NCI-H1105 treated with DMSO at 0.1 percent for 48 hours (cell line): ENCODE measurements at regions not wholly inside any gene's neighbourhood (a gene's known extent, or its start where the extent isn't known, plus 50 kb on each side); places are given as distances from the start of the nearest gene placed in this dataset.
"Not testable (repeated sequence)": the region's sequence is repeated elsewhere in the genome, so short reads cannot be mapped to it uniquely, and the experiment has no call there.

ENCODE experiments used
- DNase-seq: peaks from one replicate; lab custom pipeline; 2025; lab: John Stamatoyannopoulos, UW

DNA sequence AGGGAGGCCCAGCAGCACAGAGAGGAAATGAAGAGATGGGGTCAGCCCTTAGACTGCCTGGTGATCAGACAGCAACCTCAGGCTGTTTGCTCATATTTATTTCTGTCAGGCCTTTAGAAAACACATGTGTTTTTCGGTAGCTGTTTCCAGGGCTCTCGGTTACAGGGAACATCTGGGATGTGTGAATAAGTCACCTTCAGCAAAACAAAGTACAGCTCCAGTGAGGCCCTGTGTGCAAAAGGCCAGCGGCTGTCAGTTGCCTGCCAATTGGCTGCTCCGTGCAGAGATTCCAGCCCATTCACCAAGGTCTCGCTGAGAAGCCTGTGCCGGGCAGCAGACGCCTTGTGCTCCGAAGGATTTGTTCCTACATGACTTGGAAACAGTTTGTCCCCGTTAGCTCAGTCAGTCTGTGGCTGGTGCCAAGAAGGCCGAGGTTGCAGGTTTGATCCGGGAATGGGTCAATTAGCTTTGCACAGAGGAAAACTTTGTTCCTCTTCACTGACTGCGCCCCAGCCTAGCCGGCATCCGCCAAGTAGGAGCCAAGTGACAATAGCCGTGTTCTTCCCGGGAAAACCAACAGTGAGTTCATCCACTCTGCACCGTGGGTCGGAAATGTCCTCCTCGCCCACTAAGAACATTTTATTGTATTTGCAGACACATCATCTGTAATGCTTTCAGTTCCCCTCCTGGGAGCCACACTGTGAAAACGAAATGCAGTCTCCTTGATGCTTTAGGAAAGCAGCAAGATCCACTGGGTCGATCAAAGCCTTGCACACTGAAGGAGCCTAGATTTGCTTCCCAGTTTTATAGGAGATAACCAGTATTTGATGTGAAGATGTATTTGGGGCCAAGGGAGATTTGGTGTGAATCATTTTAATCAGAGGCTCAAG lies 315.4 kb upstream of the CDYL start:
- no peak for DNase-seq

DNA sequence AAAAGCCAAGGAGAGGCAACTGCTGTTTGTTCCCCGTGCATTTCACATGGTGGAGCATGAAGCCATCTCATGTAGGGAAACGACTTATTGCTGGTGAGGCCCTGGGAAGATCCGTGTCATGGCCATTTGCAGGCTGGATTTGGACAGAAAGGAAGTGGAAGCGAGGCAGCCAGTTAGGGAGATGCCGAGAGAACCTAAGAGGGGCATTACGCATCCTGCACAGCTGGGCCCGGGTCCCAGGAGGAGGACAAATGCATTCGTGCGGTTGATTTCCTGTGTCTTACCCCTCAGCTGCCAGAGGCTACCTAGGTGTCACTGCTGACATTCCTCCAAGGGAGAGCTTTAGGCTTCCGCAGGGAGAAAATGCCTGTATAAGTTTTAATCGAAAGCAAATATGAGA lies 316.2 kb upstream of the CDYL start:
- no peak for DNase-seq

DNA sequence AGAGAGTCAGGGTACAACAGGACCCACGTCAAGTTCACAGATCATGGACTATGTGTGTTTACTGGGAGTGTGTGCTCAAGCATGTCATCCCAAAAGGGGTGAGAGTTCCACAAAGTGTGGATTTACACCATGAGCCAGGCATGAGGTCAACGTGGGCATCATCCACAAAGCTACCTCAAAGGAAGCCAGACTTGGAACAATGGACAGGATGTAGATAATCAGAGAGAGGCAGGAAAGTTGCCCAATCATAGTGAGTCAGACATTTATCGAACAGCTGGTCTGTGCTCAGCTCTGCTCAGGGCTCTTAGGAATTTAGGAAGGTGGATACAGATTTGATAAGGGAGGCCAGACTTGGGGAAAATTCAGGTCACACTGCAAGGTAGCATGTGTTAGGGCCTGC lies 317.2 kb upstream of the CDYL start:
- DNase-seq = no peak

DNA sequence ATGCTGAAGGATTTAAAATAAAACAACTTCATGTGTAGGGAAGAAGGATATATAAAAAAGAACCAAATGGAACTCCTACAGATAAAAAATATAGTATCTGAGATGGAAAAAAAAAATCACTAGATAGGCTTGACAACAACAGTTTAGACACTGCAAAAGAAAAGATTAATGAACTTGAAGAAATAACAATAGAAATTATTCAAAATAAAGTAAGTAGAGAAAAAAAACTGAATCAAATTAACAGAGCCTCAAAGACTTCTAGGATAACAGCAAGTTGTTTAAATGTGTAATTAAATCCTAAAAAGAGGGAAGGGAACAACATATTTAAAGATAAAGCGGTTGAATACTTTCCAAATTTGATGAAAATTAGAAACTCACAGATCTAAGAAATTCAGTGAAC lies 316.3 kb upstream of the ECI2 start:
- no peak for DNase-seq

DNA sequence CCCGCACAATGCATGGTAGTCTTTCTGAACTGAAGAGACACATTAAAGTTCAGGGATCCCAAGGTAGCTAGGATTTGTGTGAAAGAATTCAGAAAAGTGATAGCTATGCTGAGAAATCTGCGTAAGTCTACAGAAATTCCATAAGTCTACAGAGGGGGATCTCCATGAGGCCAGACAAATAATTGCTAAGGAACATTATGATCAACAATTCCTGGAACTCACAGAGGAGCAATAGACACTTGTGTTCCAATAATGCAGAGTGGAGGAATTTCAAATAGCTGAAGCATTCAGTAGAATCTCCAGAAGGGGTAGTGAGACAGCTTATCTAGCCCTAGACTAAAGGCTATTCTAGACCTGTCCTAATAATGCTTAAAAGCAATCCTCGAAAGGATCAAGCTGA lies 315.7 kb upstream of the ECI2 start:
- no peak for DNase-seq

DNA sequence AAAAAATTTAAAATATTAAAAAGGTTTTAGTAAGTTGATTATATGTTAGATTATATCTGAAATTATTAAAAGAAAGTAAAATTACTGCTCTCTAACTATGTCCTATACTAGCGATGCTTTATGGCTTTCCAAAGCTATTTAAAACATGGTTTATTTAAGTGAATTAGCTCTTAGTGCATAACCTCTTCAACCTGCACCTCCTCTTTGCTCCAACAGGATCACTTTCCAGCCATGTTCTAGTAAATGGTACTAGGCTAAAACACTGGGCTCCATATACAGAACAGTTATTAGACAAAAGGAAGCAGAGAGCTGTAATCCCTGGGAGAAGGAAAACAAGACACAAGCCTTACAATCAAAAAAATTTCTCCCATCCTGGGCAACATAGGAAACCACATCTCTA lies 314.9 kb upstream of the ECI2 start:
- no peak for DNase-seq

DNA sequence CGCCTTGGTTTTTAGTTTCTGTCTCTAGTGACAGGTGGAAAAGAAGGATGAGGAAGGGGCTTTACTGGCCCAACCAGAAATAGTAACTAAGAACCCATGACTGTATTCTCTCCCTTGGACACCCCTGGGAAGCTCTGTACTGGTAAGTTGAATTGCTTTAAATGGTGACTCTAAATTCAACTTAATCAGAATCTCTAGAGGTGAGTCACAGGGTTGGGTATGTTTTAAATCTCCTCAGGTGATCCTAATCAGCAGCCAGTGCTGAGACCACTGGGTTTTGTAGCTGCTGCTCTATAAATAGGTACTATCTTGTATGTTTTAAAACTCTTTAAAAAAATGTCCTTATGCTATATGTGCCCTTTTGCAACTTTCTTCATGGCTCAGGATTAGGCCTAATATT lies 314.0 kb upstream of the ECI2 start:
- no peak for DNase-seq

DNA sequence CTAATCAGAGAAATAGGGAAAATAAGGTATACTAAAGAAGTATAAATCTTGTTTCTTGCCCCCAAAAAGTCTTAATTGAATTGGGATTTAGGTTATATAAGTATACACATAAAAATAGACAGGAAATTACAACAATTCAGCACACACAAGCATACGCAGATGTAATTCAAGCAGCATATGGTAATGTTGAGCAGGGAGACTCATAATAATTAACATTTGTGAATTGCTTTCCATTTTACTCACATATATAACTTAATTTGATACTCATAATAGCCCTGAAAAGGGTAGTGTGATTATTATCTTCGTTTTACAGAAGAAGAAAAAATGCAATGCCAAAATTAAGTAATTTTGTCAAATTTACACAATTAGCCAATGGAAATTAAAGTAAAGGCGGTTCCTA lies 313.5 kb upstream of the ECI2 start:
- no peak for DNase-seq

DNA sequence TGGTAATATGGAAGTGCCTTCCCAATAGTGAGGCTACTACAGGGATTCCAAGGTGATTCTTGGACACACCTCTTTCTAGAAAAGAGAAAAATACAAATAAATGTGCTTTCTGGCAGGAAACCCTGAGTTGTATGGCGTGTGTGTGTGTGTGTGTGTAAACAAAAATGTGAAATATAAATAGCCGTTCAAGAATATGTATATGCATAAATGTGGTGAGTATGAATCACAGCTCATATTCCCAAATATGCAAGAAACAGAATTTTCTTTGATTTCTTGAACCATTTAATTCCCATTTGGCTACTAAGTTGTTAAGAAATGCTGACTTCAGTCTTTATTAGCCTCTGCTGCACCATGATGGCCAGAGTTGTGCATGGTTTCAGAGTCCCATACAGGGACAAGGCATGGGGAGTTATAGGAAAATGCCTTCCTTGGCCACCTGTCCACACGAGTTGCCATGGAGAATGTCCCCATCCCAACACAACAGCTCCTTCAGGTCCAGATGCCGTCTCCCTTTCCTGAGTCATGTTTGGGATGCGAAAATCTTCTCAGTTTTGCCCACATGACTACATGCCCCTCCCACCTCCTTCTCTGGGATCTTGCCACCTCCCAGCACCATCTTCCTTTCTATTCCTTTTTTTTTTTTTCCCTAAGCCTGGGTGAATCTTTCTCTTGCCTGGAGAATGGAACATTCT lies 312.4 kb upstream of the ECI2 start:
- DNase-seq = no peak

DNA sequence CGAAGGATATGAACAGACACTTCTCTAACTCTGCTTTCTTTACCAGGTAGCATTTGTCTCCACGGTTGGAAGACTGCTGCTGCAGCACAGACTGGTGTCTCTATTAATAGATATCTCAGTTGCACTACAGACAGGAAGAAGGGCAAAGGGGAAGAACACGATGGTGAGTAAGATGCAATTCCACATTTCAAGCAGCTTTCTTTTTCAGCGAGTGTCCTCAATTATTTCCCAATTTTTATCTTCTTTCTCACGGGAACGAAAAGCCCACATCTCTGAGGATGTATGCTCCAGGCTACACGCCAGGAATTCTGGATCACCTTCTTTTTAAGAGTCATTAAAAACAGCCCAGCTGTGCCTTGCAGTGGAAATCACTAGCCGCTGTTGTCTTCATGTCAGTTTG lies 311.6 kb upstream of the ECI2 start:
- DNase-seq = no peak

DNA sequence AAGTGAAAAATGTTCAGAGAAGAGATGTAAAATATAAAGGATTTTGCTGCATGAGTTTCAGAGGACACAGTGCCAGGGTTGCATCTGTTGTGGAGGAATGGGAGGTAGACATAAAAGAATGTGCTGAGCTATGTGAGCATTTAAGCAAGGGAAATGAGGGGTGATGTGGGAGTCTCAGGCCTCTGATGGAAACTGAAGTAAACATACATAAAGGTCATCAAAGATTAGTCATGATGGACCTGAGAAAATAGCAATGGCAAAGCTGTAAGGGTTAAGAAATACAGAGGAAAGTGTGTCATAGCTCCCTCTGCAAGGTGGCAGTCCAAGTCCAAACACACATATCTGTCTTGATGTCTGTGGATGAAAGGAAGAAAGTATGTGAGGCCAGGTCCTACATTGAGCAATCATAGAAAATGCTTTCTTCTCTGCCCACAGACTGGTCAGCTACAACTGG lies 306.6 kb upstream of the ECI2 start:
- no peak for DNase-seq

DNA sequence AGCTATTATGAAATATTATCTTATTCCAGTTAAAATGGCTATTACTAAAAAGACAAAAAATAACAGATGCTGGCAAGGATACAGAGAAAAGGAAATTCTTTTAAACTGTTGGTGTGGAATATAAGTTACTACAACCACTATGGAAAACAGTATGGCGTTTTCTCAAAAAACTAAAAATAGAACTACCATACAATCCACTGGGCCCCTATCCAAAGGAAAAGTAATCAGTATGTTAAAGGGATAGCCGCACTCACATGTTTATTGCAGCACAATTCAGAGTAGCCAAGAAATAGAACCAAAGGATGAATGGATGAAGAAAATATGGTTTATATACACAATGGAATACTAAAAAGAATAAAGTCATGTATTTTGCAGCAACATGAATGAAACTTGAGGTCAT lies 303.8 kb upstream of the ECI2 start:
- no peak for DNase-seq

DNA sequence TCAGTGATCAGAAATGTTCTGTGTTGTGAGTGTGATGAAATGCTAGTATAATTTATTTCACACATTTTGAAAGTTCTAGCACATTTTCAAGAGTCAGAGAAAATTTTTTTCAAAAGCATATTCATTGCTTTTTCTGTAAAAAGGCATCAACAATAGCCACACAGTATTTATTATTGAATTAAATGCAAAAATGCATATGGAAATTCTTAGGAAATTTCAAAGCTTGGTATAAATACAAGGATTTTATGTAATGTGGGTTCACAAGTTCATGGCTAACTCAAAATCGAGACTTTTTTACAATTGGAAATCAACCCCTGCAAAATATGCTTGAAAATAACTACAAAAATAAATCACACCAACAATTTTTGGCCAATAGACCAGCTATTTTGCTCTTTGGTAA lies 302.0 kb upstream of the ECI2 start:
- DNase-seq = no peak

DNA sequence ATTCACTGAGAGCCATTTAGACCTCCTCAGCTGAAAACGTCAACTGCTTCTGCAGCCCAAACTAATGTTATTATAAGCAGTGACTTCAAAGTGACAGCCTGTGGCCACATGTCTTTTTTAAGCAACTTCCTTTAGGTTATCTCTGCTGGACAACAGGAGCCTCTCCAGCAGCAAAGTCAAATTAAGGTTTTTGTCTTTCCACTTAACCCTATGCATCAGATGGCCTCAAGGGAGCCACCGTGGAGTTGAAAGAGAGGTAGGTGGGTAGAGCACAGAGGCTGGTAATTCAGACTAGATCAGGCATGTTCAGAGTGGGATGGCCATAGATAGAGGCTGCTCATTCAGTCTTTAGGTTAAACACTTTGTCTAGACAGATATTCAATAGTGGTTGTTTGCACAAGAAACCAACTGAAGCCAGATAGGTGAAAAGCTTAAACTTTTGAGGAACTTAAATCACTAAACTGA lies 300.6 kb upstream of the ECI2 start:
- no peak for DNase-seq

DNA sequence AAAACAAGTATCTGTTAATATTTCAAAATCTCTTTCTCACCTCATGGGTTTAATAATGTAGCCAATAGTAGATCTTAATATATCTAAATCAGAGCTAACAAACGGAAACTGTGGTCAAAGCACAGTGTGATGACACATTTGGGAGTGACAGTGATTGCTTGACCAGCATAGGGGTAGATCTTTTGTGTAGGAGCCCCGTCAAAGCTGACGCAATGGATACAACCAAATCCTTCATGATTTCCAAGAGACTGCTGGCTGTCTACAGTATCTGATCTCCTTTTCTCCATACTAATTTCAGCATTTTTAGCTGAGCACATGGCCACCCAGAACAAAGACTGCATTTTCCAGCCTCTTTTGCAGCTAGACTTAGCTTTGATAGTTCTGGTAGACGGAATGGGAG lies 299.3 kb upstream of the ECI2 start:
- no peak for DNase-seq

DNA sequence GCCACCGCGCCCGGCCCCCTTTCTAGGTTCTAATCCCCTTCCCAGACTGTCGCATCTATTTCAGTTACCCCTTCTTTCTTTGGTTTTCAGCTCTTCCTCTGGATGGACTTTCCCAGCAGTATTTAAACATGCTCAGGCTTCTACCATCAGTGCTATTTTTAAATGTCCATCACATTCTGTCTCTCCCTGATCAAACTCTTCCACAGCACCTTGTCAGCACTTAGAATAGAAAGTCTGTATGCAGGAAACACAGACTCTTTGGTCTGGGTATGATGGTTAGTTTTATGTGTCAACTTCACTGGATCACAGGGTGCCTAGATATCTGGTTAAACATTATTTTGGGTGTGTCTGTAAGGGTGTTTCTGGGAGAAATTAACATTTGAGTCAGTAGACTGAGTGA lies 297.8 kb upstream of the ECI2 start:
- DNase-seq = no peak

DNA sequence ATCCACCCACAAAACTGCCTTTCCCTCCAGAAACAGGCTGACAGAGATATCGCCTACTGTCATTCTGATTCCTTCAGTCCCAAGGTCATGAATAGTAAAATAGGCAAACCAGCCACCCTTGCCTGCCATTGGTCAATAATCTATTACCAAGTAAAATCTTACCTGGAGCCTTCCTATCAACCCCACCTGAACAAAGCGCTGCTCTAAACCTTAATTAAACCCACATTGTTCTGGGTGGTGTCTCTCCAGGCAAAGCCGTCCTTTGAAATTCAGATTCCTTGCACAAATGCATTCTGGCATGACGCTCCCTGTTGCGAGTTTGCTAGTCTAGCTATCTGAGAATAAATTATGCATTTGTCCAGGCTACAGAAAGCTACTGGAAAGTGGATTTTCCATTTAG lies 291.6 kb upstream of the ECI2 start:
- DNase-seq = no peak

DNA sequence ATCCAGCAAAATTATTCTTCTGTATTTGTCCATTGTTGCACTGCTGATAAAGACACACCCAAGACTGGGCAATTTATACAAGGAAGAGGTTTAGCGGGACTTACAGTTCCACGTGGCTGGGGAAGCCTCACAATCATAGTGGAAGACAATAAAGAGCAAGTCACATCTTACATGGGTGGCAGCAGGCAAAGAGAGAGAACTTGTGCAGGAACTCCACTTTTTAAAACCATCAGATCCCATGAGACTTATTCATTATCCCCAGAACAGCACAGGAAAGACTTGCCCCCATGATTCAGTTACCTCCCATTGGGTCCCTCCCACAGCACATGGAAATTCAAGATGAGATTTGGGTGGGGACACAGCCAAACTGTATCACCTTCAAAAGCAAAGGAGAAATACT lies 286.5 kb upstream of the ECI2 start:
- no peak for DNase-seq

DNA sequence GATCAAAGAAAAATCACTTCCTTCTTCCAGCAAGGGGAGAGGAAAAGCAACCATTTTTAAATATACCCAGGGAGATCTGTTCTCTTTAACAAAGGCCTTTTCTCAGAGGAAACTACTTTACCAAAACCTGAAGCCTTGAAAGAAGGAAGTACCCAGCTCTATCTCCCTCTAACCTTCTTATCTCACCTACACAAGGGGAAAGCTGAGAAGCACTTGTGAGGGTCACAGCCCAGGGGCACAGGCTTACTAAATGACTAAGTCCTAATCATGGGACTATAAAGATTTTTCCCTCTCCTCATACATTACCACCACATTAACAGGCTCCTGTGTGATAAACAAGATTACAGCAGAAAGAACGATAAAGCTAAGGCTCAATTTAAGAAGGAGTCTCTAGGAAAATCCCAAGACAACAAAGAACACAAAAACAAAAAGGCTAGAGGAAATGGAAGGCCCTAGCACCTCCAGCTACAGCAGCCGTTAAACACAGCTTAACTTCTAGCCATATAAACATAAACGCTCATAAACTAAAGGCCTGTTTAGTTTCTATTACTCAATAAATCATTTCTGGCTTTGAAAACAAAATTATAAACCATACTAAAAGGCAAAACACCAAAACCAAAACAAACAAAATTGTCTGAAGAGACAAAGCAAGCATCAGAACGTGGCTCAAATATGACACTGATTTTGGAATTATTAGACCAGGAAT lies 284.9 kb upstream of the ECI2 start:
- DNase-seq = no peak

DNA sequence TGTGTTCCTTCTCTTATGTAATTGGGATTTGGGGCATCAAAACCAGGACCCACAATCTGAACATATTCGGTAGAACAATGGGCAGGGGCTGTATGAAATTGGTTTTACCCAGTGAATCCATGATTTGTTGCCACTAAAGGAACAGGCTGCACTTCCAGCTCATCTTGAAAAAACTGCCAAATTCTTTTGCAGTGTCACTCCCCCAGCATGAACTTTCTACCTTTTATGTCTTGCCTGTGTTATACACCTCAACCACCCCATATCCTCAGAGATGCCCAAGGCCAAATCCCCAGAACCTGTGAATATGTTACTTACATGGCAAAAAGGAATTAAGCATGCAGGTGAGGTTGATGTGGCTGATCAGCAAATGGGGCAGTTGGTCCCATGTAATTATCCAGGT lies 280.2 kb upstream of the ECI2 start:
- no peak for DNase-seq

DNA sequence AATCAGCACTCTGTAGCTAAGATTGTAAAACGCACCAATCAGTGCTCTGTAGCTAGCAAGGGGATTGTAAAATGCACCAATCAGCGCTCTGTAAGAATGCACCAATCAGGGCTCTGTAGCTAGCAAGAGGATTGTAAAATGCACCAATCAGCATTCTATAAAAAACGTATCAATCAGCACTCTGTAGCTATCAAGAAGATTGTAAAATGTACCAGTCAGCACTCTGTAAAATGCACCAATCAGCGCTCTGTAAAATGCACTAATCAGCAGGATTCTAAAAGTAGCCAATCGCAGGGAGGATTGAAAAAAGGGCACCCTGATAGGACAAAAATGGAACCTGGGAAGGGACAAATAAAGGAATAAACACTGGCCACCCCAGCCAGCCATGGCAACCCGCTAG lies 278.7 kb upstream of the ECI2 start:
- DNase-seq = not testable (repeated sequence)

DNA sequence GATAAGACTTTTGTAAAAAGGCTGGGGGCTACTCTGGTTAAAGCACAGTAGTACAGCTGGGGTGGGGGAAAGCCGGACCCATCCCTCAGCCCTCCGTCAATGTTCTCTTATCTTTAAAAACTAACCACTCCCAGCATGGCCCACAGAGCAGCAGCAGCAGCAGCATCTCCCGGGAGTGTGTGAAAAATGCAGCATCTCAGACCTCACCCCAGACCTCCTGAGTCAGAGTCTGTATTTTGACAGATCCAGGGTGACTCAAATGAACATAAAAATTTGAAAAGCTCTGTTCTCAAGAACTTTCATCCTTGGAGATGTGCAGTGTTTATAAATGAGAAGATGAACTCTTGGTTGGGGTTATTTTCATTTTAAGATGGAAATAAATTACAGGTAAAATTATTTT lies 277.7 kb upstream of the ECI2 start:
- no peak for DNase-seq

DNA sequence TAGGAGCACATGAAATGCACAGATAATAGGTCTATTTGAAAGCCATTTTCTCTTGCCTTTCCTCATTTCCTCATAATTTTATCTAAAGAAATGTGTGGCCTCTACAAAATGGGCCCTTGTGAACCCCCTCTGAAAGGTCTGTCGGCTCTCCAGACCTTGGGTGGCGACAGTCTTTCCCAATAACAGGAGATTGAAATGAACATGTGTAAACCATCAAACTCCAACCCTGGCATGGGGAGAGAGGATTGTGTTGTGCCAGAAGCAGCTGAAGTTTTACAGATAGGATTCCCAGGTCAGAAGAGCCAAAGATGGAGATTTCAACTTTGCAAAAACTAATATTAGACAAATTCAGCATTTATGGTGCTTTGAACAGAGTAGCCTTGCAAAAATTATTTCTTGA lies 277.1 kb upstream of the ECI2 start:
- no peak for DNase-seq
